ENCODE measurements at regions not wholly inside any gene's neighbourhood (a gene's known extent, or its start where the extent isn't known, plus 50 kb on each side); places are given as distances from the start of the nearest gene placed in this dataset.

- Histone ChIP-seq H3K4me2 (ENCODE audit: low read length) (no peak overlapping the region), H3F3A (ENCODE audit: control insufficient read depth, insufficient read depth) (no peaks in the 10 kb centered on the region), H3K36me3 (ENCODE audit: control insufficient read depth, low read length) (no peaks in the 10 kb centered on the region), H3K9me2 (replicated peaks; ENCODE audit: control insufficient read depth, low read length) (no peaks in the 10 kb centered on the region), H3K9me3 (ENCODE audit: control insufficient read depth, insufficient read depth, low read length) (no peaks in the 10 kb centered on the region), H3K4me1 (ENCODE audit: control insufficient read depth, low read length) (no peaks in the 10 kb centered on the region), H3K27ac (ENCODE audit: low read depth, low read length) (no peak overlapping the region), H3K4me3 (ENCODE audit: low read length) (no peak overlapping the region), H3K27me3 (ENCODE audit: control insufficient read depth, low read length) (peaks cover 81% of the 10 kb centered on the region), H4K20me1 (ENCODE audit: control insufficient read depth, insufficient read depth, low read depth, low read length) (no peaks in the 10 kb centered on the region), H3K79me2 (ENCODE audit: control insufficient read depth, low read length) (no peaks in the 10 kb centered on the region)
- TF ChIP-seq EZH2phosphoT487 (IDR thresholded peaks at IDR 0.05; ENCODE audit: borderline replicate concordance, low read length): no peak
- TF ChIP-seq CTCF (IDR thresholded peaks at IDR 0.05; ENCODE audit: low read depth, low read length, poor library complexity, severe bottlenecking): no peak
Measured at GRCh38 chr10:101286248-101287046, 57.2 kb upstream of the LBX1 start.

GRCh38 chr10:101287183-101287996 is 58.1 kb upstream of the LBX1 start:
- H3K4me1 ChIP-seq (ENCODE audit: control insufficient read depth, low read length): peaks cover 7% of the 10 kb centered on the region
- no peaks in the 10 kb centered on the region for H3K36me3 ChIP-seq (ENCODE audit: control insufficient read depth, low read length)
- no peak overlapping the region for H3K4me2 ChIP-seq (ENCODE audit: low read length)
- no peak for TF ChIP-seq CTCF (IDR thresholded peaks at IDR 0.05; ENCODE audit: low read depth, low read length, poor library complexity, severe bottlenecking)
- no peak for TF ChIP-seq EZH2phosphoT487 (IDR thresholded peaks at IDR 0.05; ENCODE audit: borderline replicate concordance, low read length)
- no peak overlapping the region for H3K27ac ChIP-seq (ENCODE audit: low read depth, low read length)
- no peaks in the 10 kb centered on the region for H4K20me1 ChIP-seq (ENCODE audit: control insufficient read depth, insufficient read depth, low read depth, low read length)
- no peaks in the 10 kb centered on the region for H3K79me2 ChIP-seq (ENCODE audit: control insufficient read depth, low read length)
- peaks cover 82% of the 10 kb centered on the region for H3K27me3 ChIP-seq (ENCODE audit: control insufficient read depth, low read length)
- H3K4me3 ChIP-seq (ENCODE audit: low read length): no peak overlapping the region
- no peaks in the 10 kb centered on the region for H3K9me2 ChIP-seq (replicated peaks; ENCODE audit: control insufficient read depth, low read length)
- H3K9me3 ChIP-seq (ENCODE audit: control insufficient read depth, insufficient read depth, low read length): no peaks in the 10 kb centered on the region
- no peaks in the 10 kb centered on the region for H3F3A ChIP-seq (ENCODE audit: control insufficient read depth, insufficient read depth)

GRCh38 chr10:101287997-101288635 is 58.9 kb upstream of the LBX1 start:
- Histone ChIP-seq H3K4me1 (ENCODE audit: control insufficient read depth, low read length) (peaks cover 14% of the 10 kb centered on the region), H3K27me3 (ENCODE audit: control insufficient read depth, low read length) (peaks cover 84% of the 10 kb centered on the region), H3K27ac (ENCODE audit: low read depth, low read length) (no peak overlapping the region)

More at GRCh38 chr10:101287997-101288635, 58.9 kb upstream of the LBX1 start:
- no peaks in the 10 kb centered on the region for H3K9me2 ChIP-seq (replicated peaks; ENCODE audit: control insufficient read depth, low read length)
- no peaks in the 10 kb centered on the region for H3F3A ChIP-seq (ENCODE audit: control insufficient read depth, insufficient read depth)
- H3K36me3 ChIP-seq (ENCODE audit: control insufficient read depth, low read length): no peaks in the 10 kb centered on the region
- H3K79me2 ChIP-seq (ENCODE audit: control insufficient read depth, low read length): no peaks in the 10 kb centered on the region
- H3K4me2 ChIP-seq (ENCODE audit: low read length): no peak overlapping the region
- H3K9me3 ChIP-seq (ENCODE audit: control insufficient read depth, insufficient read depth, low read length): no peaks in the 10 kb centered on the region
- no peaks in the 10 kb centered on the region for H4K20me1 ChIP-seq (ENCODE audit: control insufficient read depth, insufficient read depth, low read depth, low read length)
- TF ChIP-seq CTCF (IDR thresholded peaks at IDR 0.05; ENCODE audit: low read depth, low read length, poor library complexity, severe bottlenecking) (no peak), EZH2phosphoT487 (IDR thresholded peaks at IDR 0.05; ENCODE audit: borderline replicate concordance, low read length) (no peak)
- no peak overlapping the region for H3K4me3 ChIP-seq (ENCODE audit: low read length)
